HG02884 (cell line): ENCODE measurements at regions not wholly inside any gene's neighbourhood (a gene's known extent, or its start where the extent isn't known, plus 50 kb on each side); places are given as distances from the start of the nearest gene placed in this dataset.
"Not testable (repeated sequence)": the region's sequence is repeated elsewhere in the genome, so short reads cannot be mapped to it uniquely, and the experiment has no call there.

Experiments
- ATAC-seq: cut with Tn5 transposase; IDR thresholded peaks from one replicate; pipeline ENCODE4 v1.9.1; 2021; ENCODE audit warnings: mild to moderate bottlenecking, moderate library complexity; ENCODE audit not compliant: unreplicated experiment

DNA sequence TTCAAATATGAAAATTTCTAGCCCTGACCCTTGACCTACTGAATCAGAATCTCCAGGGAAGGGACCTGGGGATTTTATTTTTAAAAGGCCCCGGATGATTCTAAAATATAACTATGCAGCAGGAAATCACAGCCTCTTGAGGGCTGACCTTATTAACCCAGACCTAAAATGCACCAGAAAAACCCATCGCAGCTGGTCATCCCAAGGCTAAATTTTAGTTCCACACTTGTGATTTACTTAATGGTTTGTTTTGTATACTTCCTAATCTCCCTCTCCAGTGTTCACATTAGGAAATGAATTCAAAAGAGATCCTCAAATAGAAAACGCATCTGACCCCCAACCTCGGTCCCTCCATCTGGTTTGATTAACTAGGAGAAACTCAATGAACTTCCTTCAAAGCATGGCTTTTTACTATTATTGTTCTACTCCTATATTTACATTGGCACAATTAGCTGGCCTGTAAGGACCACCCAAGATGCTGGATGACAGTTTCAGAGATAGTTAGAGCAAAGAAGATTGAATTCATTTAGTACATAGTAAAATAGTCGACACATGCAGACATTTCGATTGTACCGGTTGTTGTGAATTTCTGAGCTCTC, 147.8 kb upstream of the MED14 start:
- no peak for ATAC-seq

DNA sequence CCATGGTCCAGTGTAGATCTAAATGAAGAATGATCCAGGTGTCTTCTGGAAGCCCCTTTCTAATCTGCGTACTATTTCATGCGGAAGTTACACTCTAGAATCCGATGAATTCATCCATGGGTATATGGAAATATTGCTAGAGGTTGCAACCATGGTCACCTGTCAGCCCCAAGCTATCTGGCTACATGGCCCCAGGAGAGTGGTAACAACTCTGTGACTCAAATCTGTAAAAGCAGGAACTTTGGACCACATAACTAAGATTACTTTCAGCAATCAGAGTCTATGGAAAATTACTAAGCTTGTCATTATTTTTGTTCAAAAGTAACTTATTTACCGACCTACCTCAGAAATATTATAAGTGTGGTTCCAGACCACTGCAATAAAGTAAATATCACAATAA, 150.6 kb upstream of the MED14 start:
- no peak for ATAC-seq

DNA sequence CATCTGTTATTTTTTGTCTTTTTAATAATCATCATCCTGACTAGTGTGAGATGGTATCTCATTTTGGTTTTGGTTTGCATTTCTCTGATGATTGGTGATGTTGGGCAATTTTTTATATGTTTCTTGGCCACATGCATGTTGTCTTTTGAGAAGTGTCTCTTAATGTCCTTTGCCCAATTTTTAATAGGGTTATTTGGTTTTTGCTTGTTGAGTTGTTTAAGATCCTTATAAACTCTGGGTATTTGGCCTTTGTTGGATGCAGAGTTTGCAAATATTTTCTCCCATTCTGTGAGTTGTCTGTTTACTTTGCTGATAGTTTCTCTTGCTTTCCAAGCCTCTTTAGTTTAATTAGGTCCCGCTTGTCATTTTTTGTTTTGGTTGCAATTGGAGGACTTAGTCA, 152.1 kb upstream of the MED14 start:
- no peak for ATAC-seq

DNA sequence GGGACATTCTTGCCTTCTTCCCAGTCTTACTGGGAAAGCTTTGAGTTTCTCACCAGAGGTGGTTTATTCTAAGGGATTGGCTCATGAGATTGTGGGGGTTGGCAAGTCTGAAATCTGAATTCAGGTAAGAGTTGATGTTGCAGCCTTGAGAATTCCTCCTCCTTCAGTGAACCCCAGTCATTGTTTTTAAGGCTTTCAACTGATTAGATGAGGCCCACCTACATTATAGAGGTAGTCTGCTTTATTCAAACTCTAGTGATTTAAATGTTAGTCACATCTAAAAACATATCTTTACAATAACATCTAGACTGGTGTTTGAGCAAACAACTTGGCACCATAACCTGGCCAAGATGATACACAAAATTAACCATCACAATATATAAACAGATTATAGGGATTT, 156.5 kb upstream of the MED14 start:
- no peak for ATAC-seq

DNA sequence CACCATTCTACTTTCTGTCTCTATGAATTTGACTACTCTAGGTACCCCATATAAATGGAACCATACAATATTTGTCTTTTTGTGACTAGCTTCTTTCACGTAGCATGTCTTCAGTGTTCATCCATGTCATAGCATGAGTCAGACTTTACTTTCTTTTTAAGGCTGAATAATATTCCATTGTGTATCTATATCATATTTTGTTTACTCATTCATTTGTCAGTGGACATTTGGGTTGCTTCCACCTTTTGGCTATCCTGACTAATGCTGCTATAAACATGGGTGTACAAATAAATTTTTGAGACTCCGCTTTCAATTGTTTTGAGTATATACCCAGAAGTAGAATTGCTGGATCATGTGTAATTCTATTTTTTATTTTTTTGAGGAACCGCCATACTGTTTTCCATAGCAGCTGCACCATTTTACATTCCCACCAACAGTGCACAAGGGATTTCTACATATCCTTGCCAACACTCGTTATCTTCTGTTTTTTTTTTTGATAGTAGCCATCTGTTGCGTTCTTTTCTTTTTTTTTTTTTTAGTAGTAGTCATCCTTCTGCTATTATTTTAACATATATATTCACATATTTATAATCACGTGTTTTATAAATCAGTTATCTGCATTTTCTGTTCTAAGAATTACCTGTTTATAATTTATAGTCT, 158.0 kb upstream of the MED14 start:
- ATAC-seq: no peak

DNA sequence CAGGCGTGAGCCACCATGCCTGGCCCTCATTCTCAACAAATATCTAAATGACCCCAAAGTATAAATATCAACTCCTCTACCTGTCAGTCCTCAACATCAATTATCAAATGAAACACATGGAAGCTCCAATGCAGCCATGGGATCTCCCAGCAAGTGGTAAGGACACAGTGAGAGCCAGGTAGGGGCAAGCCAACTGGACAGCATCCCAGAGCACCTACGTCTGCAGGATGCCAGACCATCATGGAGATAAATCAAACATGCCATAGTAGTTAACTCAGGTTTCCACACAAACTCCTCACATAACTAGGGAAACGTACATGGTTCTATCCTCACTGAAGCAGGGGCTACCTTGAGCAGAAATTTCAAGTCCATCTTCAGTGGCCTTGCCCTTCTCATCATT, 159.9 kb upstream of the MED14 start:
- no peak for ATAC-seq

DNA sequence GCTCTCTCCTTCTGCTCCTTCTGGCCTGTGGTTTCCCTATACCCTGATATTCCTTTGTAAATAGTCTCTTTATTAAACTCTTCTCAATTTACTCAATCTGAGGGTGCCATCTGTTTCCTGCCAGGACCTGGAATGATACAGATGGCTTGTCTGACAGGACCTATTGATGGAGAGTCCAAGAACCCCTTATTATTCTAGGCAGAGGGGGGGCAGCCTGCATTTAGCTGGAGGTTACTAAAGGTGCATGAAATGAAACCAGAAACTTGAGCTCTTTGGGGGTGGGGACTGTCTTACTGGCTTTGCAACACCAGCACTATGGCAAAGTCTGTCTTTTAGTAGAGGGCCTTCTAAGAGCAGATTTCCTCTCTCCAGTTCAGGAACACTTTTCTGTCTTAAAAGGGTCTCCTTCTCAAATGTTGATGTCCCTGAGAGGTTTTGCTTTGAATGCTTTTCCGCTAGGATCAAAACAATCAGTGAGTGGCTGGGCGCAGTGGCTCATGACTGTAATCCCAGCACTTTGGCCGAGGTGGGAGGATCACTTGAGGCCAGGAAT, 162.5 kb upstream of the MED14 start:
- no peak for ATAC-seq

DNA sequence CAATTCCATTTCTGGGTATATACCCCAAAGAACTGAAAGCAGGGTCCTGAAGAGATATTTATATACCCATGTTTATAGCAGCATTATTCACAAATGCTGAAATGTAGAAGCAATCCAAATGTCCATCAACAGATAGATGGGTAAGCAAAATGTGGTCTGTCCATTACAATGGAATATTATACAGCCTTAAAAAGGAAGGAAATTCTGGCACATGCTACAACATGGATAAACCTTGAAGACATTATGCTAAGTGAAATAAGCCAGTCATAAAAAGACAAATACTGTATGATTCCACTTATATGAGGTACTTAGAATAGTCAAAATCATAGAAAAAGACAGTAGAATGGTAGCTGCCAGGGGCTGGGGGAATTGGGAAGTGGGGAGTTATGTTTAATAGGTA, 169.4 kb upstream of the MED14 start:
- not testable (repeated sequence) for ATAC-seq

DNA sequence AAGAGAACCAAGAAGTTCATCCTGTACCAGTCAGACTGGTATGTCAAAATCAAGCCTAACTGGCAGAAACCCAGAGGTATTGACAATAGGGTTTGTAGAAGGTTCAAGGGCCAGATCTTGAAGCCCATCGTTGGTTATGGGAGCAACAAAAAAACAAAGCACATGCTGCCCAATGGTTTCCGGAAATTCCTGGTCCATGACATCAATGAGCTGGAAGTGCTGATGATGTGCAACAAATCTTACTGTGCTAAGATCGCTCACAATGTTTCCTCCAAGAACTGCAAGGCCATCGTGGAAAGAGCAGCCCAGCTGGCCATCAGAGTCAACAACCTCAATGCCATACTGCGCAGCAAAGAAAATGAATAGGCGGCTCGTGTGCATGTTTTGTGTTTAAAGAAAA, 172.7 kb upstream of the MED14 start:
- no peak for ATAC-seq

DNA sequence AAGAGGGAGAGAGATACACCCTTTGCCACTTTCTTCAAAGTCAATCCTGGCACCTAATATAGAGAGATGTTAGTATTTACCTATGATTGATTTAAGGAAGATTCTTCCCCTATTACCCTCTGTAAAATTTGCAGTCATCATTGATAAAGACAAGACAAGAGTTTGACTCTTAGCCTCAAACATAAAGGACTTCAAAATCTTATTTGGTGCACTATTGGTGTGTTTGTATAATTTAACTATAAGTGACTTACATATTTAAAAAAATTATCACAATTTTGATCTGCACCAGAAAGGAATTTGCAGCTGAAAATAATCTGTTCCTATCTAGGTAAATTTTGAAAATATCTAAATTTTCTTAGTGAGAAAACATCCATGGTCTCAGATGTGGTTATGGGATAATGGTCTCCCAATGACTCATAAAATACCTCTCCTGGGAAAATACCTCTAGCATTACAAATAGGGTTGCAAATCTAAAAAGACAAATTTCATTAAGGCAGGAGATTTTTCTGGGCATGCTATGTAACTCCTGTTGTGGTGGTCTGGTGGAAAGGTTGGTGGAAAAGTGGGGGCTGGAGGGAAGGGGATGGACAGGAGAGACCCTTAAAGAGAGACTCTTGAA, 173.6 kb upstream of the MED14 start:
- no peak for ATAC-seq

DNA sequence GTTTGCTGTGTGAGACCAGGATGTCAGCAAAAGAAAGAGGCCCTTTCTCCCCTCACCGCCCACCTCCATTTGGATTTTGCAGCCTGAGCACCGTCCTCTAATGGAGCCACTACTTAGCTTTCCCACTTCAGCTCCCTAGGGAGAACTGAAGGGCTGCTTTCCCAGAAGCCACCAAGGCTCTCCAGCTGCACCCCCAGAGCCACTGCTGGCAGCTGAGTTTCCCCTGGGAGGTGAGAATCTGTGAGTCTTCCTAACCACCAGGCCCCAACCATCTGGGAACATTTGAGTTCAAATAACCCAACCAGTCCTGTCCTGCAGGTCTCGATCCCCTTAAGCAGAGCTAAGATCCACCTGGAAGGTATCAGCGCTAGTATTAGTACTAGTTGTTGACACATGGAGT, 173.1 kb upstream of the USP9X start:
- no peak for ATAC-seq

DNA sequence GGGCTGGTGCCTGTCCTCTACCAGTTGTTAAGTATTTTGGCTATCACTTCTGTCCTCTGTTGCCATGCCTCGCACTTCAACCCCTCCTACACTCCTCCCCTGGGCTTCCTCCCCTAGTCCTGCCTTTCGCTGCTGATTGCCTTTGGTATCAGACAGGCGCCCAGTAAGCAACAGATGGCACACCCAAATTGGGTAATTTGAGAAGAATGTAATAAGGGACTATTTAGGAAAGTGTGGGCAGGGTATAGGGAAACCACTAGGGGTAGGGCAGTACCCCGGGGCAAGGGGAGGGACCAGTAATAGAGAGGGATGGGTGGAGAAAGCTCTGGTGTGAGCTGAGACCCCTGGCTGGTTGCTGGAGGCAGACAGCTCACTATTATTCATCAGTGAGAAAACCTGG, 172.7 kb upstream of the USP9X start:
- ATAC-seq: no peak

DNA sequence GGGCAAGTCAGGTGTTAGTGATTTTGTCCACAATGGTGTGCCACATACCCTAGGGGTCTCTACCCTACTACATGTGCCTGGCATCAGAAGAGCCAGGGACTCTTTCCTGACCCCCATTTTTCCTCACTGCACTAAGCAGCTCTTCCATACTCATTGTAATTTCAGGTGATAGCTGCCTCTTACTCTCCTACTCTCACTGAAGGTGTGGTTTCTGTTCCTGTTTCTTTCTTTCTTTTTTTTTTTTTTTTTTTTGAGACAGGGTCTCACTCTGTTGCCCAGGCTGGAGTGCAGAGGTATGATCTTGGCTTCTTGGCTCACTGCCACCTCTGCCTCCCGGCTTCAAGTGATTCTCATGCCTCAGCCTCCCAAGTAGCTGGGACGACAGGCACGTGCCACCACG, 164.9 kb upstream of the USP9X start:
- no peak for ATAC-seq

DNA sequence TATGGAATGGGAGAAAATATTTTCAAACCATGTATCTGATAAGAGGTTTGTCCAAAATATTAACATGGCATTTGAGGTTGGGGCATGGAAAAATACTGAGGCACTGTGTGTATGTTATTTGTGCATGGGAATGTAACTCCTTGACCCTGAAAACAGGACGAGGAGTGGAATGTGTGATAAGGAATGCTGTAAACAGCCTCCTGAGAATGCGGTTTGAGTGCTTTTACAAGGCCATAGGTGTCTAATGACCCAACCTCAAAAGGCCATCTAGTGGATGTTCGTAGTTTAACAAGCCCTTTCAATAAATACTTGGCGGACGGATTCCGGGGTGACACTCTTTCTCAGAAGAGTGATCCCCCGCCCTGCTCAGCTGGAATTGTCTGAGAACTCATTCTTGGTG, 162.9 kb upstream of the USP9X start:
- ATAC-seq: no peak

DNA sequence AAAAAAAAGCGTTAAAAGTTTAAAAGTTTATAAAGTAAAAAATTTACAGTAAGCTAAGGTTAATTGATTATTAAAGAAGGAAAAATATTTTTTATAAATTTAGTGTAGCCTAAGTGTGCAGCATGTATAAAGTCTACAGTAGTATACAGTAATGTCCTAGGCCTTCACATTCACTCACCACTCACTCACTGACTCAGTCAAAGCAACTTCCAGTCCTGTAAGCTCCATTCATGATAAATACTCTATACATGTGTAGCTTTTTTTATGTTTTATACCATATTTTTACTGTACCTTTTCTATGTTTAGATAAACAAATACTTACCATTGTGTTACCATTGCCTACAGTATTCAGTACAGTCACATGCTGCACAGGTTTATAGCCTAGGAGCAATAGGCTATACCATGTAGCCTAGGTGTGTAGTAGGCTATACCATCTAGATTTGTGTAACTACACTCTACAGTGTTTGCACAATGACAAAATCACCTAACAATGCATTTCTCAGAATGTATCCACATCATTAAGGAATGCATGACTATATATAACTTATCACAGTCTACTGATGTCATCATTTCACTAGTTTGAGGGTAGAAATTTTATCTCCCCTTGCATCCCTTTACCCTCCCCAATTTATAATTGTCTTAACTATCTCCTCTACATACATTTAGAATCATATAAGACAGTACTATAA, 158.4 kb upstream of the USP9X start:
- ATAC-seq: not testable (repeated sequence)

DNA sequence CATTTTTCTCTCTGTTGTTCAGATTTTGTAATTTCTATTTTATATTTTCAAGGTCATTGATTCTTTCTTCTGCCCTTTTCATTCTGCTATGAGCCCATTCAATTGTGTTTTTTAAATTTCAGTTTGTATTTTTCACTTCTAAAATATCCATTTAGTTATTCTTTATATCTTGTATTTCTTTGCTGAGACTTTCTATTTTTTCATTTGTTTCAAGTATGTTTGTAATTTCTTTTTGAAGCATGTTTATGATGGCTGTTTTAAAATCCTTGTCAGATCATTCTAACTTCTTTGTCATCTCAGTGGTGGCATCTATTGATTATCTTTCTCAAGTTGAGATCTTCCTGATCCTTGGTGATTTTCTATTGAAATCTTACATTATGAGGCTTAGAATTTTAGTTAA, 157.2 kb upstream of the USP9X start:
- no peak for ATAC-seq

DNA sequence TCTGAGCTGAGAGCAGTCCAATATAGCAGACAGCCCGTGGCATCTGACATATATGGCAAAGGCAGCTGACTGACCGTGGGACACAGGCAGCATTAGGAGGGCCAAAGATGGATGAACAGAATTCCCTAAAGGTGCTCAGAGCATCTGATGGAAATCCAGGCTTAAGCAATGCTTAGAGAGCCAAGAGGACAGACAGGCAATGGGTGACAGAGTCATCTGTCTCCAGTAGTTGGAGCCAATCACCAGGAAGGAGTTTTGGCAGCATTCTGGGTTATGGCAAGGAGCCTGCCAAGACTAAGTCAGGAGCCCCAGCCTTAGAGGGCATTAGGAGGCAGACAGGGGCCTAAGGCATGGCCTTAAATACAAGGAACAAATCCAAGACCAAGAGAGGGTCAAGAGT, 153.3 kb upstream of the USP9X start:
- no peak for ATAC-seq

DNA sequence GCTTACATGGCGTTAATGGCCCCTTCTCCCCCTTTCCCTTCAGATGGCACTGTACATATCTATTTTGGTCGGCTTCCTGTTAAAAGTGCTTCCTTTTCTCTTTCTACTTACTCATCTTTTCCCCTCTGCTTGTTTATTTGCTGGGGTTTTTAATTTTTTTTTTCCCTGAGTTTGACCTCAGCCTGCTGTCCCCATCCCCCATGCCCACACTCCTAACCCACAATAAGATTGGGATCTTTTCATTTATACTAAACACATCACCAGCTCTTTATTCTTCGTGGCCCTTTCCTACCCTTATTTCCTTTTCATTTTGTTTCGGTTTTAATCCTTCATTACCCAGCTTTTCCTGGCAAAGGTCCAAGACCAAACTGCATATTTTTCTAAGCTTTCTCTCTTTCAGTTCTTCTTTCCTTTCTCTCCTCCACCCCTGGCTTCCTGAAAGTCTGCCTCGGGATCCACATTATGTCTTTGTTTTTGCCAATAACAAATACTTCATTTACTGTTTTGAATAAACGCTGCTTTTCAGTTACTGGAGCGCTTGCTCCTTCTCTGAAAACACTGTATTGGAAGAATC, 152.0 kb upstream of the USP9X start:
- no peak for ATAC-seq

DNA sequence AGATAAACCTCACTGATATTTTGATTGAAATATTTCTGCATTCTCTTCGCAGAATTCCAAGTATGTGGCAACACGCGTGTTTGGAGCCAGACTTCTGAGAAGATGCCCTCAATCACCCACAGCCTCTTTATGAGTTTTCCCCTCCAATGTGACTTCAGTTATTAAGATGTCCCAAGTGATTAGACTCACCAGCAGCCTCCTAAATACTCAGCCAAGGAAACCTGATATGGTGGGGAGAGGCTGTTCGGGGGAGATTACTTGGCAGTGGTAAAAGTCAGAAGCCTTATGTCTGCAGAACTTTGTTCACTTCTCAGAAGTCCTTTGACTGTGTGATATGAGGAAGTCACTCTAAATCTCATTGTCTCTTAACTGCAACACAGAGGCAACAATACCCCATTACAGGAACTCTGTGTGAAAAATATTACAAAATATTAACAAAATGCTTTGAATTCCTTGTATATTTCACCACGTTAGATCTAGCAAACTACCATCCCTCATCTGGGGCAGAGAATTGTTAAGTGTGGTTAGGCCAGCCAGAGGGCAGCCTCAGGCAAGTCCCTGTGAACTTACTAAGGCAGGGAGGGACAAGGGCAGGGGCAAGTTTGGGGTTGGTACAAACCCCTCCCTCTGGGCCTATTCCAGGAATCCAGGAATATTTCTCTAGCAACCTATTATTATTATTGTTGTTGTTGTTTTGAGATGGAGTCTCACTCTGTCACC, 151.4 kb upstream of the USP9X start:
- ATAC-seq: no peak

DNA sequence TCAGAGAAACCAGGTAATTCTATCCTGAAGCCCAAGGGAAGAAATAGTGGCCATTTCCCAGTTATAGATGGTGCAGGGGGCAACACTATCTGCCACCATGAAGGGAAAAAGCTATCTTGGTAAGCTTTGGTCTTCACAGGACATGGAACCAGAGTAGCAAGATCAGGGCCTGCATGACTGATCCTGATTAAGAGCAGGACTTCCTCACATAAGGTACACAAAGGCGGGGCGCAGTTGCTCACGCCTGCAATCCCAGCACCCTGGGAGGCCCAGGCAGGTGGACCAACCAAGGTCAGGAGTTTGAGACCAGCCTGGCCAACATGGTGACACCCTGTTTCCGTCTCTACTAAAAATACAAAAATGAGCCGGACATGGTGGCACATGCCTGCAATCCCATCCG, 148.4 kb upstream of the USP9X start:
- no peak for ATAC-seq

DNA sequence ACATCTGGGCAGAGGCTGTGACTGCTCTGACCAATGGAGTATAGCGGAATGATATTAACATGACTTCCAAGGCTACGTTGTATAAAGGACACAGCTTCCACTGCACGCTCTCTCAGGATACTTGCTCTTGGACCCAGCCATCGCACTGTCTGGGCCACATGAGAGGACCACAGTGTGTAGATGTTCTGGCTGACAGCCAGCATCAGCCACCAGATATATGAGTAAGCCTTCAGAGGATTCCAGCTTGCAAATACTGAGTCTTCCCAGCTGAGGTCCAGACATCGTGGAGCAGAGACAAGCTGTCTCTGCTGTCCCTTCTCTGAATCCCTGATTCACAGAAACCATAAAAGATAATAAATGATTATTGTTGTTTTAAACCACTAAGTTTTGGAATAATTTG, 146.8 kb upstream of the USP9X start:
- ATAC-seq: no peak
